ENCODE measurements at regions not wholly inside any gene's neighbourhood (a gene's known extent, or its start where the extent isn't known, plus 50 kb on each side); places are given as distances from the start of the nearest gene placed in this dataset.

DNA sequence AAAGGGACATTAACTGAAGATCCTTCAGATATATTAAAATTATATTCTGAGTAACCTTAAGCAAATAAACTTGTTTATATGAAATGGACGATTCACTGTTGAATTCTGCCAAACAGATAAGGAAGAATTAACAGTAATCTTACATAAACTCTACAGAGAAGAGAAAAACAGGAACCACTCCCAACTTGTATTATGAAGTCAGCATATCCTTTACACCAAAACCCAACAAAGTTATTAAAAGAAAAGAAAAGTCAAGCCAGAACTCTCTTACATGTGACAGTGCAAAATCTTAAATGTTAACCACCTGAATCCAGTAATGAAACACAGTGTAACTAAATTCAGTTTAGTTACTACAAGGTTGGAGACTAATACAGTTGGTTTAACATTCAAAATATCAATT is 185.8 kb downstream of the DEPDC1B start:
- TF ChIP-seq, protein P1, sequence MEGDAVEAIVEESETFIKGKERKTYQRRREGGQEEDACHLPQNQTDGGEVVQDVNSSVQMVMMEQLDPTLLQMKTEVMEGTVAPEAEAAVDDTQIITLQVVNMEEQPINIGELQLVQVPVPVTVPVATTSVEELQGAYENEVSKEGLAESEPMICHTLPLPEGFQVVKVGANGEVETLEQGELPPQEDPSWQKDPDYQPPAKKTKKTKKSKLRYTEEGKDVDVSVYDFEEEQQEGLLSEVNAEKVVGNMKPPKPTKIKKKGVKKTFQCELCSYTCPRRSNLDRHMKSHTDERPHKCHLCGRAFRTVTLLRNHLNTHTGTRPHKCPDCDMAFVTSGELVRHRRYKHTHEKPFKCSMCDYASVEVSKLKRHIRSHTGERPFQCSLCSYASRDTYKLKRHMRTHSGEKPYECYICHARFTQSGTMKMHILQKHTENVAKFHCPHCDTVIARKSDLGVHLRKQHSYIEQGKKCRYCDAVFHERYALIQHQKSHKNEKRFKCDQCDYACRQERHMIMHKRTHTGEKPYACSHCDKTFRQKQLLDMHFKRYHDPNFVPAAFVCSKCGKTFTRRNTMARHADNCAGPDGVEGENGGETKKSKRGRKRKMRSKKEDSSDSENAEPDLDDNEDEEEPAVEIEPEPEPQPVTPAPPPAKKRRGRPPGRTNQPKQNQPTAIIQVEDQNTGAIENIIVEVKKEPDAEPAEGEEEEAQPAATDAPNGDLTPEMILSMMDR (IDR thresholded peaks at IDR 0.05): no peak
- TF ChIP-seq POLR2A (IDR thresholded peaks at IDR 0.05): no peak
- TF ChIP-seq EP300 (IDR thresholded peaks at IDR 0.05): no peak
- TF ChIP-seq POLR2AphosphoS5 (IDR thresholded peaks at IDR 0.05): no peak
- Histone ChIP-seq H3K36me3 (no peaks in the 10 kb centered on the region), H3K4me3 (no peak overlapping the region), H3K27me3 (no peaks in the 10 kb centered on the region), H3K27ac (no peak overlapping the region), H3K9me3 (no peaks in the 10 kb centered on the region), H3K4me1 (no peaks in the 10 kb centered on the region)
- WGBS: 18% methylated on average over 1 of the region's 1 CpG
- DNase-seq (ENCODE audit: low spot score in 2 of 2): no peak

DNA sequence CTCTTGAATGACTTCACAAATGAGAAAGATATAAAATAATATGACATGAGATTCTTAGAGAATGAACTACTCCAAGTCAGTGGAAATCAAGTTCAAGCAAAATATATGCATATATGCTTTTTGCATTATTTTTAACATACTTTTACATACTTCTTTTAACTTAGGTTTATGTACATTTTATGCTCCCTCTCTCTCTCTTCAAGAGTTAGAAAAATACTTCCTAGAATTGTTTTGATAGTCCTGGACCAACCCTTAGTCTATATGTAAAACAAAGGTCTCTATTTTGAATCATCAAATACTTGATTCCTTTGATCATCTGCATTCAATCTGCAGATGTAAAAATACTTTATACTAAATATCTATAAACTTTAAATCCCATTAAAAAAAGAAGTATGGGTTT is 187.8 kb downstream of the DEPDC1B start:
- TF ChIP-seq, protein P1 (IDR thresholded peaks at IDR 0.05): no peak
- no peak for TF ChIP-seq POLR2A (IDR thresholded peaks at IDR 0.05)
- no peak for TF ChIP-seq EP300 (IDR thresholded peaks at IDR 0.05)
- TF ChIP-seq POLR2AphosphoS5 (IDR thresholded peaks at IDR 0.05): no peak
- no peak overlapping the region for H3K4me3 ChIP-seq
- H3K27me3 ChIP-seq: no peaks in the 10 kb centered on the region
- no peaks in the 10 kb centered on the region for H3K4me1 ChIP-seq
- H3K36me3 ChIP-seq: no peaks in the 10 kb centered on the region
- no peak overlapping the region for H3K27ac ChIP-seq
- no peak for DNase-seq (ENCODE audit: low spot score in 2 of 2)
- no peaks in the 10 kb centered on the region for H3K9me3 ChIP-seq

DNA sequence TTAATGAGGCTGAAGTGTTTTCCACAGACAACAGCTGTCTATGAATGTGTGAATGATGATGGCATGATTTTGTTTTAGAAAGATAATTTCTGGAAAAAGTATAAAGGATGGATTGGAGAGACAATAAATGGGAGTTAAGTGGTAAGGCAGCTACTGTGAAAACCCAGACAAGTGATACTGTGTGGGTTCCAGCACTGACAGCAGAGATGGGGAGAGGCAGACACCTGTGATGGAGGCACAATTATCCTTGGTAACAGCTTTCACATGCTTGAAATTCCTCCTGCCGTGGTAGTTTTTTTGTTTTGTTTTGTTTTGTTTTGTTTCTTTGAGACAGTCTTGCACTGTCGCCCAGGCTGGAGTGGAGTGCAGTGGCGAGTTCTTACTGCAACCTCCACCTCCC is 189.3 kb downstream of the DEPDC1B start:
- WGBS: 76% methylated on average over 3 of the region's 3 CpGs
- H3K4me3 ChIP-seq: no peak overlapping the region
- no peak for DNase-seq (ENCODE audit: low spot score in 2 of 2)
- H3K27ac ChIP-seq: no peak overlapping the region
- no peaks in the 10 kb centered on the region for H3K36me3 ChIP-seq
- no peaks in the 10 kb centered on the region for H3K27me3 ChIP-seq
- no peaks in the 10 kb centered on the region for H3K9me3 ChIP-seq
- H3K4me1 ChIP-seq: peaks cover 3% of the 10 kb centered on the region
- TF ChIP-seq POLR2A (IDR thresholded peaks at IDR 0.05) (no peak), EP300 (IDR thresholded peaks at IDR 0.05) (no peak), POLR2AphosphoS5 (IDR thresholded peaks at IDR 0.05) (no peak)
- TF ChIP-seq, protein P1 (IDR thresholded peaks at IDR 0.05): no peak

DNA sequence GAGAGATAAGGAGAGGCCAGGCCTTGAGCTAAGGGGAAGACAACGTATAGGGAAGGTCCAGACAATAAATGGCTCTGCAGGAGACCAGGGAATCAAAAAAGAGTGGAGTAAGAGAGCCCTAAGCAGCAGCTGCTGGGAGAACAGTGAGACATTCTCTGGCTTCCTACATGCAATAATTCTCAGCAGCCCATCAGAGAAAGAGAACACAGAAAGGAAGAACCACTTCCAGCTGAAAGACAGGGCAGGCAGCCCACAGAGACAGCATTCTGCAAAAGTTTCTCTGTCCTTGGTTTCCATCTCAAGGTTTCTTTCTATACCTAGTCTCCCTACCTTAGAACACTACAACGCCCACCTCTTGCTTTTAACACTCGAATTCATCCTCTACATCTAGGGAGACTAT is 189.9 kb downstream of the DEPDC1B start:
- WGBS: 79% methylated on average over 3 of the region's 3 CpGs
- Histone ChIP-seq H3K27me3 (no peaks in the 10 kb centered on the region), H3K4me1 (peaks cover 3% of the 10 kb centered on the region), H3K36me3 (no peaks in the 10 kb centered on the region), H3K27ac (no peak overlapping the region), H3K9me3 (no peaks in the 10 kb centered on the region), H3K4me3 (no peak overlapping the region)
- no peak for DNase-seq (ENCODE audit: low spot score in 2 of 2)
- TF ChIP-seq, protein P1 (IDR thresholded peaks at IDR 0.05): no peak
- TF ChIP-seq POLR2A (IDR thresholded peaks at IDR 0.05) (no peak), POLR2AphosphoS5 (IDR thresholded peaks at IDR 0.05) (no peak), EP300 (IDR thresholded peaks at IDR 0.05) (no peak)

DNA sequence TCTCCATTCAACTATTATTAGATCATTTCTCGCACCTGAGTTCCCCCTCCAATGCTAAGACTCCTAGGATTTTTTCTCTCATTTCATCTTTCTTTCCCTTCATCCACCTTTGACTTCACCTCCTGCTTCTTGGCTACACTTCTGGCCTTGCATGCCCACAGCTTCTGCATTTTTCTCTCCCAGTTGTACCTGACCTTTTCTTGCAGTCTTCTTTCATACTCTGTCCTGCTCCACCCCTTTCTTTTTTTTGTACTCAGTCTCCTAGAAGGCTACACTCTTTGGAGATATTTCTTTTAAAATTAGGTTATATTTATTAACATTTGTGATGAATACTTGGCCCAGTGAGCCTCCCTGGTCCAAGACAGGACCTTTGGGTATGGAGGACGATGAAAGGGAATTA is 190.4 kb downstream of the DEPDC1B start:
- 97% methylated on average over 2 of the region's 2 CpGs for WGBS

More for the DNA sequence above, 190.4 kb downstream of the DEPDC1B start:
- Histone ChIP-seq H3K4me3 (no peak overlapping the region), H3K36me3 (no peaks in the 10 kb centered on the region), H3K9me3 (no peaks in the 10 kb centered on the region), H3K27me3 (no peaks in the 10 kb centered on the region), H3K27ac (no peak overlapping the region), H3K4me1 (peaks cover 3% of the 10 kb centered on the region)
- TF ChIP-seq POLR2A (IDR thresholded peaks at IDR 0.05): no peak
- TF ChIP-seq, protein P1 (IDR thresholded peaks at IDR 0.05): no peak
- TF ChIP-seq POLR2AphosphoS5 (IDR thresholded peaks at IDR 0.05): no peak
- TF ChIP-seq EP300 (IDR thresholded peaks at IDR 0.05): no peak
- DNase-seq (ENCODE audit: low spot score in 2 of 2): no peak

All from suprapubic skin (tissue), 4 donors.